Transverse colon (tissue), 4 donors: ENCODE measurements at regions not wholly inside any gene's neighbourhood (a gene's known extent, or its start where the extent isn't known, plus 50 kb on each side); places are given as distances from the start of the nearest gene placed in this dataset.

Source experiments
- EP300 ChIP-seq: sonication (generic); formaldehyde crosslinking; IDR thresholded peaks from one replicate; pipeline ENCODE4 v1.6.1; 2017; ENCODE audit warnings: antibody characterized with exemption, low read depth
- POLR2A ChIP-seq: fragments of 450-650 bp; IDR thresholded peaks from one replicate; pipeline ENCODE4 v1.6.1; 2016; ENCODE audit warnings: antibody characterized with exemption, mild to moderate bottlenecking, moderate library complexity
- POLR2AphosphoS5 ChIP-seq, 3 donors: sonication (generic); formaldehyde crosslinking; IDR thresholded peaks; one replicate each; pipeline ENCODE4 v1.6.1; 2016; ENCODE audit warnings: antibody characterized with exemption in 3 of 3
- TF ChIP-seq, protein P1 (sequence below), 5 experiments: fragments of 200-600 bp in 3 of 5; fragments of 450-650 bp in 2 of 5; sonication (generic) in 3 of 5; IDR thresholded peaks; 1 replicate in 2 of 5; 2 replicates in 3 of 5; pipeline ENCODE4 v1.5.1; 2016 to 2017; ENCODE audit warnings: antibody characterized with exemption in 5 of 5, inconsistent platforms in 3 of 5, mild to moderate bottlenecking in 2 of 5, moderate library complexity in 1 of 5

DNA sequence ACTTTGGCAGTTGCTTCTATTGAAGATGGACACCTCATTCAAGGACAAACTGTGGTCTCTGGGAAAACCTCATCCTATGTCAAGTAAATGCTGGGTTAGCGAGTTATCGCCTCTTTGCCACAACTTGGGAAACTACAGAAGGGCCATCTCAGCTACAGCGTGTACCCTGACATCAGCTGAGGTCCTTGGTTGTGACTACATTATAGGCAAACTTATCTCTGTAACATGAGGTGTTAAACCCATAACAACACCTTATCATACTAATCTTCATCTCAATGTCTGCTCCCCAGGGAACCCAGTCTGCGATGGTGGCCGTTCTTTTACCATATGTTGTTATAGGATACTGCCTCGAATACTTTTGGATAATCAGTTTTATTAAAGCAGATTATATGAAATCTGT is 1862.7 kb downstream of the STIM2 start:
- no peak for TF ChIP-seq POLR2A
- no peak for TF ChIP-seq EP300
- TF ChIP-seq, protein P1, sequence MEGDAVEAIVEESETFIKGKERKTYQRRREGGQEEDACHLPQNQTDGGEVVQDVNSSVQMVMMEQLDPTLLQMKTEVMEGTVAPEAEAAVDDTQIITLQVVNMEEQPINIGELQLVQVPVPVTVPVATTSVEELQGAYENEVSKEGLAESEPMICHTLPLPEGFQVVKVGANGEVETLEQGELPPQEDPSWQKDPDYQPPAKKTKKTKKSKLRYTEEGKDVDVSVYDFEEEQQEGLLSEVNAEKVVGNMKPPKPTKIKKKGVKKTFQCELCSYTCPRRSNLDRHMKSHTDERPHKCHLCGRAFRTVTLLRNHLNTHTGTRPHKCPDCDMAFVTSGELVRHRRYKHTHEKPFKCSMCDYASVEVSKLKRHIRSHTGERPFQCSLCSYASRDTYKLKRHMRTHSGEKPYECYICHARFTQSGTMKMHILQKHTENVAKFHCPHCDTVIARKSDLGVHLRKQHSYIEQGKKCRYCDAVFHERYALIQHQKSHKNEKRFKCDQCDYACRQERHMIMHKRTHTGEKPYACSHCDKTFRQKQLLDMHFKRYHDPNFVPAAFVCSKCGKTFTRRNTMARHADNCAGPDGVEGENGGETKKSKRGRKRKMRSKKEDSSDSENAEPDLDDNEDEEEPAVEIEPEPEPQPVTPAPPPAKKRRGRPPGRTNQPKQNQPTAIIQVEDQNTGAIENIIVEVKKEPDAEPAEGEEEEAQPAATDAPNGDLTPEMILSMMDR (IDR thresholded peaks at IDR 0.05): no peak
- no peak for TF ChIP-seq POLR2AphosphoS5 (IDR thresholded peaks at IDR 0.05)
